Mesodermal cell (in vitro differentiated cells): ENCODE measurements at regions not wholly inside any gene's neighbourhood (a gene's known extent, or its start where the extent isn't known, plus 50 kb on each side); places are given as distances from the start of the nearest gene placed in this dataset.

Experiments
- H3K27ac ChIP-seq: 2 replicates; pipeline ENCODE4 v1.7.0; 2013; ENCODE audit warnings: mild to moderate bottlenecking, low read depth, low read length, moderate library complexity; ENCODE audit not compliant: severe bottlenecking
- H3K36me3 ChIP-seq: 2 replicates; pipeline ENCODE4 v1.7.1; 2013; ENCODE audit warnings: mild to moderate bottlenecking, low read length, moderate library complexity; ENCODE audit not compliant: control insufficient read depth, insufficient read depth
- H3K4me1 ChIP-seq: one replicate; pipeline ENCODE4 v1.7.1; 2013; ENCODE audit warnings: mild to moderate bottlenecking, low read length; ENCODE audit not compliant: insufficient read depth, control insufficient read depth, poor library complexity, severe bottlenecking
- H3K4me3 ChIP-seq: 2 replicates; pipeline ENCODE4 v1.7.0; 2013; ENCODE audit warnings: low read length, control low read depth, mild to moderate bottlenecking; ENCODE audit not compliant: insufficient read depth, poor library complexity, severe bottlenecking; ENCODE audit errors: extremely low read depth
- H3K9me3 ChIP-seq: 2 replicates; pipeline ENCODE4 v1.7.1; 2013; ENCODE audit warnings: mild to moderate bottlenecking, low read length, moderate library complexity; ENCODE audit not compliant: control insufficient read depth
- WGBS, 2 experiments: methylation state at CpG; one replicate each; pipeline ENCODE4 v1.1.5; 2013; ENCODE audit warnings: missing lambda C conversion rate in 2 of 2; ENCODE audit not compliant: insufficient coverage in 2 of 2; 5-methylcytosine and 5-hydroxymethylcytosine counted together

- no peak overlapping the region for H3K27ac ChIP-seq
- 96 to 100% methylated on average over 3 to 5 of the region's 6 CpGs for WGBS, 2 experiments
- no peaks in the 10 kb centered on the region for H3K4me1 ChIP-seq
- no peaks in the 10 kb centered on the region for H3K36me3 ChIP-seq
- H3K4me3 ChIP-seq = no peak overlapping the region
- no peaks in the 10 kb centered on the region for H3K9me3 ChIP-seq
These were observed 116.4 kb upstream of the SASH1 start for GRCh38 chr6:148226284-148226683.

GRCh38 chr6:148231572-148231971, 111.1 kb upstream of the SASH1 start:
- no peaks in the 10 kb centered on the region for H3K36me3 ChIP-seq
- no peaks in the 10 kb centered on the region for H3K4me1 ChIP-seq
- no peaks in the 10 kb centered on the region for H3K9me3 ChIP-seq
- H3K27ac ChIP-seq = no peak overlapping the region
- no peak overlapping the region for H3K4me3 ChIP-seq
- WGBS, 2 experiments = 86 to 100% methylated on average over 1 to 2 of the region's 4 CpGs

- no peaks in the 10 kb centered on the region for H3K4me1 ChIP-seq
- no peak overlapping the region for H3K4me3 ChIP-seq
- H3K9me3 ChIP-seq = no peaks in the 10 kb centered on the region
- 57% methylated on average over 1 of the region's 3 CpGs; no CpG with 5 or more reads in 1 of the 2 experiments for WGBS, 2 experiments
- H3K36me3 ChIP-seq = no peaks in the 10 kb centered on the region
- H3K27ac ChIP-seq = no peak overlapping the region
These were observed 107.2 kb upstream of the SASH1 start for GRCh38 chr6:148235446-148235845.

GRCh38 chr6:148238713-148239112, 103.9 kb upstream of the SASH1 start:
- Histone ChIP-seq H3K27ac (no peak overlapping the region), H3K4me3 (no peak overlapping the region), H3K9me3 (no peaks in the 10 kb centered on the region), H3K36me3 (no peaks in the 10 kb centered on the region), H3K4me1 (no peaks in the 10 kb centered on the region)
- WGBS, 2 experiments = 89 to 99% methylated on average over 4 to 6 of the region's 7 CpGs

- 97 to 100% methylated on average over 1 to 4 of the region's 5 CpGs for WGBS, 2 experiments
- no peak overlapping the region for H3K27ac ChIP-seq
These were observed 103.4 kb upstream of the SASH1 start for GRCh38 chr6:148239215-148239614.

GRCh38 chr6:148239801-148240460, 102.7 kb upstream of the SASH1 start:
- Histone ChIP-seq H3K4me3 (no peak overlapping the region), H3K27ac (peak overlapping the region; percentile 50), H3K36me3 (no peaks in the 10 kb centered on the region), H3K4me1 (no peaks in the 10 kb centered on the region), H3K9me3 (no peaks in the 10 kb centered on the region)
- 94 to 96% methylated on average over 5 of the region's 6 CpGs for WGBS, 2 experiments

More at GRCh38 chr6:148239215-148239614, 103.4 kb upstream of the SASH1 start:
- H3K4me3 ChIP-seq = no peak overlapping the region
- no peaks in the 10 kb centered on the region for H3K9me3 ChIP-seq
- no peaks in the 10 kb centered on the region for H3K36me3 ChIP-seq
- no peaks in the 10 kb centered on the region for H3K4me1 ChIP-seq

GRCh38 chr6:148240461-148240840, 102.2 kb upstream of the SASH1 start:
- no peak overlapping the region for H3K4me3 ChIP-seq
- no peaks in the 10 kb centered on the region for H3K9me3 ChIP-seq
- WGBS, 2 experiments = 17 to 29% methylated on average over 1 of the region's 6 CpGs
- peak overlapping the region; percentile 50 for H3K27ac ChIP-seq
- H3K36me3 ChIP-seq = no peaks in the 10 kb centered on the region
- H3K4me1 ChIP-seq = no peaks in the 10 kb centered on the region

- Histone ChIP-seq H3K36me3 (no peaks in the 10 kb centered on the region), H3K9me3 (no peaks in the 10 kb centered on the region), H3K4me1 (no peaks in the 10 kb centered on the region), H3K4me3 (no peak overlapping the region), H3K27ac (no peak overlapping the region)
- no CpG with 5 or more reads among the region's 3 CpGs for WGBS, 2 experiments
These were observed 101.7 kb upstream of the SASH1 start for GRCh38 chr6:148240861-148241477.

- no peaks in the 10 kb centered on the region for H3K9me3 ChIP-seq
- WGBS, 2 experiments = 94 to 98% methylated on average over 3 to 4 of the region's 4 CpGs
- H3K36me3 ChIP-seq = no peaks in the 10 kb centered on the region
- no peaks in the 10 kb centered on the region for H3K4me1 ChIP-seq
- no peak overlapping the region for H3K4me3 ChIP-seq
- no peak overlapping the region for H3K27ac ChIP-seq
These were observed 100.5 kb upstream of the SASH1 start for GRCh38 chr6:148242180-148242579.

- Histone ChIP-seq H3K36me3 (no peaks in the 10 kb centered on the region), H3K27ac (no peak overlapping the region), H3K9me3 (no peaks in the 10 kb centered on the region), H3K4me1 (no peaks in the 10 kb centered on the region), H3K4me3 (no peak overlapping the region)
- 81 to 85% methylated on average over 7 to 10 of the region's 10 CpGs for WGBS, 2 experiments
These were observed 98.3 kb upstream of the SASH1 start for GRCh38 chr6:148244217-148244935.
